Renal cortical epithelial cell (primary cell): ENCODE measurements at regions not wholly inside any gene's neighbourhood (a gene's known extent, or its start where the extent isn't known, plus 50 kb on each side); places are given as distances from the start of the nearest gene placed in this dataset.
A peak's percentile ranks its signal among the peaks of the same experiment; 100 is the strongest.

Experiments
- DNase-seq: peaks from one replicate; pipeline ENCODE4 v3.0.0-alpha.2; 2011; ENCODE audit warnings: low read depth

DNA sequence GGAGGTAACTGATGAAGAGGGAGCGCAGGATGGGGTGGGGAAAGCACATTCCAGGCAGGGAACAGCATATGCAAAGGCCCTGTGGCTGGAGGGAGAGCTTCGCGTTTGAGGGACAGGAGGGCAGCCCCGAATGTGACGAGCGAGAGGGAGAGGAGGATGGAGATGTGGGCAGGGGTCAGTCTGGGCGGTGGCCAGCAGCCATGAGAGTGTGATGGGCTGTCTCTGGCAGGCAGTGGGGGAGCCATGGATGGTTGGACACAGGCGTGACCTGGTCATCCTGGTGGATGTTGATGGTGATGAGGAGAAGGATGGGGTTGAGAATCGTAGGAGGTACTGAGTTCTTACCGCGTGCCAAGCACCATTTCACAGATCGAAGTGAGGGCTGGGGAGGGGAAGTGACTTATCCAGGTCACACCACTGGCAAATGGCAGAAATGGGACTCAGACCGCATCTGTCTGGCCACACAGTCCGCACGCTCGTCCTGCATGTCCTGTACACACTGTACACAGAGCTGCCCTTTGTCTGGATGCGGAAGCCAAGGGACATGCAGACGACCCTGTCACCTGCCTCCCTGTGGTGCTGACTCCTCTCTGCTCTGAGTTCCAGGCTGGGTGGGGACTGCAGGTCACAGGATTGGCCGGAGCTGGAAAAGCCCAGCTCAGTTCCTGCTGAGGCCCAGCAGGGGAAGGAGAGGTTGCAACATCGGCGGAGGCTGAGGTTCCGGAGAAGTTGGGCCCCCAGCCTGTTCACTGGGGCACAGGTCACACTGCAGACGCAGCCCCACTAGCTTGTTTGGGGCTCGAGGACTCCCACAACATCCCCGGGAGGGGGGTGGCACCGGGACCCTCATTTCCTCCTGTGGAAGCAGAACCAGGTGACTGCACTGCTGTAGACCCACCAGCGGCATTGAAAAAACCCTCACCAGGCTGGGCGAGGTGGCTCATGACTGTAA is 165.6 kb upstream of the IER5L start:
- DNase-seq, result no peak

- no peak for DNase-seq
Observed at GRCh38 chr9:129342591-129343423, 164.7 kb upstream of the IER5L start.

GRCh38 chr9:129341987-129342348 is 163.9 kb upstream of the IER5L start:
- DNase-seq, result no peak

DNA sequence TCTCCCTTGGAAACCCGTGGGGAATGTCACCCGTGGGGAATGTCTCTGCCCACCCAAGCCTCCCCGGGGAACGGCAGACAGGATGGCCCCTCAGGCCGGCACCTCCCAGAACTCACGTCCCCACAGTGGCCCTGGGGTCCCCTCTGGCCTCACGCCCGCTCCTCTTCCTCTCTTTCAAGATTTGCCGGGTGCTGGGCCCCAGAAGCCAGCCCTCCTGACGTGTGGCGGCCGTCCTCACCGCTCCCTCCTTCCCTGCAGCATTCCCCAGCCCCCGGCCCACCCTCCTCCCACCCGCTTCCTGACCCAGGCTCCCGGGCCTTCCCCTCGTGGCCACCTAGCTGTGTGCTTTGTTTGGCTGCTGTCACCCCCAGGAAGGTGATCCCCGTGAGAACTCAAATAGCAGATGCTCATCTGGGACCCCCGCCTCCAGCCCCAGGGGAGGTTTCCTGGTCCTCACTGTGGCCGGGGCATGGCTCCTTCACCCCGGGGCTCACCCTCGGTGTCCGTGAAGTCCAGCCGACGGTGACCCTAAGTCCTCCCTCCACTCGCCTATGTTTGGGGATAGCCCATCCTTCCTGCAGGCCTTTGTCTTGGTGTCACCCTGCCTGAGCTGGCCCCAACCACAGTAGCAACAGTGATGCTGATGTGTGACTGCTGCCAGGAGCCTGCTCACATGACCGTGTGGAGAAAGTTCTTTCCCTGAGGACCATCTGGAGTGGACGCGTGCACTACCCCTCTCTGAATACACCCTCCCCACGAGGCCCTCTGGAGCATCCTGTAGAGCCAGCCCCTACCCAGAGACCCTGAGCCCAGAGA is 163.3 kb upstream of the IER5L start:
- DNase-seq, result no peak

GRCh38 chr9:129340427-129341170 is 162.5 kb upstream of the IER5L start:
- no peak for DNase-seq

GRCh38 chr9:129339539-129340157 is 161.6 kb upstream of the IER5L start:
- DNase-seq, result no peak

DNA sequence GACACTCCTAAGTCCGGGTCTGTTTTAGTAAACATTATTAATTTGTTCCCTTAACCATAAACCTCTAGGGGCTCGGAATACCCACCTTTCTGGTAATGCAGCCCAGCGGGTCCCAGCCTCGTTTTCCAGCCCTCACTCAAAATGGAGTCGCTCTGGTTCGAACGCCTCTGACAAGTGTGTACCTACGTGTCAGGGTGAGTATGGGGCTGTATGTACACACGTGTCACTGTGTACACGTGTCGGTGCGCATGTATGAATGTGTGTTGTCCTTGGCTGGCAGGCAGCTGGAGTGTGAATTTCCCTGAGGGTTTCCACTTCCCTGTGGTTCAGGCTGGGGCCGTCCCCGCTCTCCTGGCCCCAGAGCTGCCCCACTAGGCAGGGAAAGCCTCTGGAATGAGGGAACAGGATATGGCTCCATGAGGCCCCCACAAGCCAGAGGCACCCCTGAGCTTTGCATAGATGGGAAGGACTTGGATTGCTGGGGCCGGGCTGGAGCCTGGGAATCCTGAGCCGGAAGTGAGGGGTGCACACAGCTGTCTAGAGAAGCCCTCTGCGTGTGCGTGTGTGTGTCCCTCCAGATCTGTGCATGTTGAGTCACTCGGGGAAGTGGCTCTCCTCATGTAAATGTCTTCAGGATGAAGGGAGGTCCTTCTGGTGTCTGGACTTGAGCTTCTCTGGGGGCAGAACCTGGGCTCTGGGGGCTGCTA is 160.8 kb upstream of the IER5L start:
- peak; percentile 34 for DNase-seq

DNA sequence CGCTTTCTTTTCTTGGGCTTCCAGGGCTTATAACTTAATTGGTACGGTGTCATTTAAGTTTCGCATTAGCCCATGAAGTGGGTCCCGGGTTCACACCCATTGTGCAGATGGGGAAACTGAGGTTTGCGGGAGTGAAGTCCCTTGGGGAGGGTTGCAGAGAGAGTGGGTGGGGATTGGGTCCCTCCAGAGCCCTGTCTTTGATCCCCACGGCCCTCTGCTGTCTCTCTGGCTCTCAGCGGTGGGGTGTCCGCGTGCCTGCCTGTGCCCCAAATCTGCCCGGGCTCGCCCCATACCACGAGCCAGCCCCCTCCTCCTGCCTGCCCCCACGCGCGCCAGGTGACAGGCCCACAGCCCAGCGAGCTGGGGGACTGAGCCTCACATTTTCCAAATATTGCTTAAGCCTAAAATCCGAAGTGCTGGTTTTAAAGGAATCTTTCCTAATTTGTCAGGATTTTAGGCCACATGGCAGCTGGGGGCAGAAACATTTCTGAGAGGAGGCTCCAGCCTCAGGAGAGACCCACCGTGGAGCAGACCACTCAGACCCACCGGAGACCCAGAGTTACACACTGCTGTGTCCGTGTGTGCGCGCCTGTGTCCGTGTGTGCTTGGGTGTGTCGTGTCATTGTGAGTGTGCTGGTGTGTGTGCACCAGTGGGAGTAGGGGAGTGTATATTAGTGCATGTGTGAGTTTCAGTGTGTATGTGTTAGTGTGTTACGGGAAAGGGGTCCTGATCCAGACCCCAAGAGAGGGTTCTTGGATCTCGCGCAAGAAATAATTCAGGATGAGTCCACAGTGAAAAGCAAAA is 159.5 kb upstream of the IER5L start:
- no peak for DNase-seq

GRCh38 chr9:129336601-129337331 is 158.7 kb upstream of the IER5L start:
- DNase-seq, result peak; percentile 66

GRCh38 chr9:129336130-129336528 is 158.1 kb upstream of the IER5L start:
- DNase-seq, result peak; percentile 70

DNA sequence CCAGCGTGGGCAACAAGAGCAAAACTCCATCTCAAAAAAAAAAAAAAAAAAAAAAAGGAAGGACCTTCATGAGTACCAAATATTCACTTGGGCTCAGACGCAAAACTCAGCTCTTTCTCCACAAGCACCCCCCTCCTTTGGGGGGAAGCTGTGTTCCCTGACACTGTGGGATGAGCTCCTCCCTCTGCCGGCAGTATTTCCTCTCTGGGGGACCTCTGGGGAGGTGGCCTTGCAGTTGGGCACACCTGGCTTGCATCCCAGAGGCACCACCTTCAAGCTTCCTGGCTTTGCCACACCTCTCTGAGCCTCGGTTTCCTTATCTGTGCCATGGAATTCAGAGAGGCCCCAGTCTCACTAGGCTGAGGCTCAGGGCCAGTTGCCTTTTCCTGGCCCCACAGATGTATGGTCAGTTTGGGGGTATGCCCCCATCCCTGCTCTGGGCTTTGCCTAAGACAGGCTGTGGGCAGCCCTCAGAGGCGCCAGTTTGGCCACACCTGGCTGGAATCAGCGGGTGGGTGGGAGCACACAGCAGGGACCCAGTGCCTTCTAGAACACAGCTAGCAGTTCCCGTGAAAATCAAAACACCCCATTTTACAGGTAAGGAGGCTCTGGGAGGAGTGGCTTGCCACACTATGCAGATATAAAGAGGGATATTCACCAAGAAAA is 157.5 kb upstream of the IER5L start:
- no peak for DNase-seq

- DNase-seq, result peak; percentile 99
Observed at GRCh38 chr9:129334105-129334935, 156.3 kb upstream of the IER5L start.

- peak; percentile 83 for DNase-seq
Observed at GRCh38 chr9:129333617-129334104, 155.6 kb upstream of the IER5L start.

DNA sequence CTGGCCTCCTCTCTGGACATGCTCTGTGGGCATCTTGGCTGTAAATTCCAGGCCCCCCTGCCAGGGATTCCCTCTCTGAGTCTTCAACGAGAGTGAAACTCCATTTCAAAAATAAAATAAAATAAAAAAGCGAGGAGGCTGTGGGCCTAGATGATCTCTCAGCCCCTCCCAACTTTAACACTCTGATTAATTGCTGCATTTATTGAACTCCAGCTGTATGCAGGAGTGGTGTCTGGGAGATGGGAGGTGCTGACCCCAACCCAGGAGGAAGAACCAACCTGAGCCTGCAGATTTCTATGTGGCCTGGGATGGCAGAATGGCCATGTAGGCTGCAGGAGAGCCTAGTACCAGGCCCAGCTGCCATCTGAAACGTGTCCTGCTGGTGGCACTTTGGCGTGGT is 154.5 kb upstream of the IER5L start:
- no peak for DNase-seq

- no peak for DNase-seq
Observed at GRCh38 chr9:129331772-129332500, 153.9 kb upstream of the IER5L start.

DNA sequence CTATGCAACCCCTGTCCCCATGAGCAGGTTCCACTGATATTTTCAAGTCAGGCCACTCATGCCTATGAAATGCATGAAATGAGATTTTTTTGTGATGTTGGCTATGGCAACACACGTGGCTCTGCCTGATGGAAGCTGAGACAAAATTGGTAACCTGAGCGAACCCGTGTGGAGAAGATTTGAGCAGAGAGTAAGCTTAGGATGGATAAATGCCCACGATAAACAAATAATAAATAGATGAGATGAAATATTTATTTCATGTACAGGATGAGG is 153.4 kb upstream of the IER5L start:
- no peak for DNase-seq
